HPDE6-E6E7 (cell line): ENCODE measurements at regions not wholly inside any gene's neighbourhood (a gene's known extent, or its start where the extent isn't known, plus 50 kb on each side); places are given as distances from the start of the nearest gene placed in this dataset.
A peak's percentile ranks its signal among the peaks of the same experiment; 100 is the strongest.

Experiments used
- DNase-seq: peaks from one replicate; pipeline ENCODE4 v3.0.0; 2011; ENCODE audit warnings: missing footprints; ENCODE audit errors: extremely low spot score

GRCh38 chr13:57224414-57224813 is 57.4 kb downstream of the PRR20E start:
- DNase-seq, result no peak

- DNase-seq, result no peak
These were observed 83.5 kb downstream of the PRR20E start for GRCh38 chr13:57250472-57250871.

GRCh38 chr13:57253551-57253950 is 86.6 kb downstream of the PRR20E start:
- DNase-seq, result no peak

GRCh38 chr13:57264965-57265364 is 98.0 kb downstream of the PRR20E start:
- no peak for DNase-seq

- no peak for DNase-seq
These were observed 103.5 kb downstream of the PRR20E start for GRCh38 chr13:57270493-57270892.

- DNase-seq, result no peak
These were observed 119.6 kb downstream of the PRR20E start for GRCh38 chr13:57286511-57287098.

GRCh38 chr13:57302604-57303003 is 135.6 kb downstream of the PRR20E start:
- DNase-seq, result no peak

- no peak for DNase-seq
These were observed 144.1 kb downstream of the PRR20E start for GRCh38 chr13:57311009-57311586.

GRCh38 chr13:57314897-57315520 is 148.0 kb downstream of the PRR20E start:
- no peak for DNase-seq

GRCh38 chr13:57326532-57326931 is 159.5 kb downstream of the PRR20E start:
- DNase-seq, result no peak

GRCh38 chr13:57340878-57341277 is 173.9 kb downstream of the PRR20E start:
- no peak for DNase-seq

GRCh38 chr13:57345526-57345925 is 178.5 kb downstream of the PRR20E start:
- no peak for DNase-seq

- DNase-seq, result peak; percentile 3
These were observed 179.8 kb downstream of the PRR20E start for GRCh38 chr13:57346786-57347185.

- no peak for DNase-seq
These were observed 185.1 kb downstream of the PRR20E start for GRCh38 chr13:57352114-57352513.

GRCh38 chr13:57353831-57354230 is 186.8 kb downstream of the PRR20E start:
- no peak for DNase-seq

GRCh38 chr13:57375876-57376275 is 208.9 kb downstream of the PRR20E start:
- no peak for DNase-seq

GRCh38 chr13:57408312-57408711 is 223.2 kb upstream of the PCDH17 start:
- DNase-seq, result no peak

GRCh38 chr13:57409121-57409520 is 222.4 kb upstream of the PCDH17 start:
- DNase-seq, result no peak

GRCh38 chr13:57409656-57410055 is 221.9 kb upstream of the PCDH17 start:
- no peak for DNase-seq

- no peak for DNase-seq
These were observed 213.4 kb upstream of the PCDH17 start for GRCh38 chr13:57418067-57418677.

- no peak for DNase-seq
These were observed 207.2 kb upstream of the PCDH17 start for GRCh38 chr13:57424379-57424778.

GRCh38 chr13:57425531-57425930 is 206.0 kb upstream of the PCDH17 start:
- DNase-seq, result no peak

- no peak for DNase-seq
These were observed 194.0 kb upstream of the PCDH17 start for GRCh38 chr13:57437587-57437986.
